Keratinocyte (primary cell): ENCODE measurements at regions not wholly inside any gene's neighbourhood (a gene's known extent, or its start where the extent isn't known, plus 50 kb on each side); places are given as distances from the start of the nearest gene placed in this dataset.
A peak's percentile ranks its signal among the peaks of the same experiment; 100 is the strongest.

Experiments
- DNase-seq: peaks from one replicate; pipeline ENCODE4 v3.0.0-alpha.2; 2011; ENCODE audit warnings: low read depth, missing footprints, low spot score
- FAIRE-seq: peaks from 2 replicates; lab custom pipeline; 2011; peaks lifted over from hg19 to GRCh38; lab: Jason Lieb, UNC
- H2AFZ ChIP-seq: 2 replicates; pipeline ENCODE4 v1.6.0; 2012; ENCODE audit warnings: low read length, control low read depth, inconsistent platforms; ENCODE audit not compliant: control insufficient read depth
- H3K27ac ChIP-seq: 2 replicates; pipeline ENCODE4 v1.5.1; 2011; ENCODE audit warnings: low read length; ENCODE audit not compliant: control insufficient read depth, insufficient read depth
- H3K27me3 ChIP-seq: 3 replicates; pipeline ENCODE4 v1.6.0; 2011; ENCODE audit warnings: low read length; ENCODE audit not compliant: control insufficient read depth, insufficient read depth; ENCODE audit errors: extremely low read depth
- H3K36me3 ChIP-seq, 2 experiments: 2 replicates in 1 of 2; 3 replicates in 1 of 2; pipeline ENCODE4 v1.5.1; 2011; ENCODE audit warnings: low read length in 2 of 2, mild to moderate bottlenecking in 1 of 2; ENCODE audit not compliant: control insufficient read depth in 2 of 2, insufficient read depth in 2 of 2; ENCODE audit errors: extremely low read depth in 1 of 2
- H3K4me1 ChIP-seq: 3 replicates; pipeline ENCODE4 v1.5.1; 2011; ENCODE audit warnings: low read length; ENCODE audit not compliant: control insufficient read depth, insufficient read depth; ENCODE audit errors: extremely low read depth
- H3K4me2 ChIP-seq: 3 replicates; pipeline ENCODE4 v1.6.0; 2011; ENCODE audit warnings: low read depth, low read length; ENCODE audit not compliant: control insufficient read depth, insufficient read depth; ENCODE audit errors: extremely low read depth
- H3K4me3 ChIP-seq, 3 experiments: fragments of 200-600 bp in 1 of 3; sonication (generic) in 1 of 3; 2 replicates in 2 of 3; 3 replicates in 1 of 3; pipeline ENCODE4 v1.5.1; 2011 to 2016; ENCODE audit warnings: low read length in 3 of 3, mild to moderate bottlenecking in 3 of 3, control low read depth in 2 of 3, inconsistent platforms in 1 of 3, low read depth in 1 of 3, mixed read lengths in 1 of 3, mixed run types in 1 of 3, moderate library complexity in 1 of 3; ENCODE audit not compliant: control insufficient read depth in 2 of 3, insufficient read depth in 2 of 3; ENCODE audit errors: extremely low read depth in 1 of 3
- H3K79me2 ChIP-seq: 2 replicates; pipeline ENCODE4 v1.6.0; 2012; ENCODE audit warnings: low read length; ENCODE audit not compliant: control insufficient read depth, insufficient read depth
- H3K9ac ChIP-seq: 3 replicates; pipeline ENCODE4 v1.6.0; 2011; ENCODE audit warnings: low read length; ENCODE audit not compliant: control insufficient read depth, insufficient read depth; ENCODE audit errors: extremely low read depth
- H3K9me1 ChIP-seq: 3 replicates; pipeline ENCODE4 v1.6.0; 2011; ENCODE audit warnings: low read length; ENCODE audit not compliant: control insufficient read depth, insufficient read depth; ENCODE audit errors: extremely low read depth
- H3K9me3 ChIP-seq: 2 replicates; pipeline ENCODE4 v1.5.1; 2012; ENCODE audit warnings: low read depth, low read length; ENCODE audit not compliant: control insufficient read depth
- H4K20me1 ChIP-seq: 3 replicates; pipeline ENCODE4 v1.6.0; 2011; ENCODE audit warnings: low read length; ENCODE audit not compliant: control insufficient read depth, insufficient read depth; ENCODE audit errors: extremely low read depth
- CTCF ChIP-seq, 3 experiments: IDR thresholded peaks in 1 of 3; conservative IDR thresholded peaks in 1 of 3; optimal IDR thresholded peaks in 1 of 3; 2 replicates in 2 of 3; 3 replicates in 1 of 3; pipeline versions ENCODE3 to v1.5.1; 2011; ENCODE audit warnings: low read length in 3 of 3, mild to moderate bottlenecking in 3 of 3, moderate library complexity in 2 of 3, control low read depth in 1 of 3, inconsistent platforms in 1 of 3; ENCODE audit not compliant: insufficient read depth in 2 of 3; ENCODE audit errors: extremely low read depth in 1 of 3
- EZH2 ChIP-seq: IDR thresholded peaks from one replicate; pipeline ENCODE4 v1.6.1; 2012; ENCODE audit warnings: inconsistent platforms, mild to moderate bottlenecking, low read length, moderate library complexity
- dilution Hi-C: fragments of 300-500 bp; cut with MboI; formaldehyde crosslinking; loops from one replicate; pipeline ENCODE4 v1.7.0; 2020; ENCODE audit warnings: low sequenced_read_pairs; ENCODE audit not compliant: extremely low pct_ligation_motif_present

GRCh38 chr5:144060598-144060997, 109.9 kb downstream of the YIPF5 start:
- Histone ChIP-seq H3K9me1 (no peaks in the 10 kb centered on the region), H4K20me1 (no peaks in the 10 kb centered on the region), H3K4me3 (no peak overlapping the region), H3K9ac (no peak overlapping the region), H3K4me2 (no peak overlapping the region), H3K9me3 (no peaks in the 10 kb centered on the region), H2AFZ (no peak overlapping the region), H3K79me2 (no peaks in the 10 kb centered on the region), H3K36me3 (no peaks in the 10 kb centered on the region), H3K27ac (no peak overlapping the region), H3K27me3 (no peaks in the 10 kb centered on the region), H3K4me1 (no peaks in the 10 kb centered on the region)
- DNase-seq (no peak), FAIRE-seq (peak; percentile 55)
- TF ChIP-seq CTCF (optimal IDR thresholded peaks at IDR 0.05 in 1 of 3, IDR thresholded peaks at IDR 0.05 in 1 of 3, conservative IDR thresholded peaks at IDR 0.05 in 1 of 3; ENCODE audit: extremely low read depth in 1 of 3, insufficient read depth in 2 of 3, low read length in 3 of 3) (no peak), EZH2 (no peak)
- dilution Hi-C loops = no loop called here

- H2AFZ ChIP-seq = no peak overlapping the region
- H3K27ac ChIP-seq = no peak overlapping the region
- H3K9me1 ChIP-seq = no peaks in the 10 kb centered on the region
- H3K4me3 ChIP-seq = no peak overlapping the region
- H3K4me1 ChIP-seq = no peaks in the 10 kb centered on the region
- H3K9ac ChIP-seq = no peak overlapping the region
- no peak for FAIRE-seq
- no peaks in the 10 kb centered on the region for H4K20me1 ChIP-seq
- no peaks in the 10 kb centered on the region for H3K27me3 ChIP-seq
- DNase-seq = no peak
- dilution Hi-C loops = no loop called here
- H3K36me3 ChIP-seq = no peaks in the 10 kb centered on the region
- no peaks in the 10 kb centered on the region for H3K79me2 ChIP-seq
- no peak overlapping the region for H3K4me2 ChIP-seq
- TF ChIP-seq CTCF (optimal IDR thresholded peaks at IDR 0.05 in 1 of 3, IDR thresholded peaks at IDR 0.05 in 1 of 3, conservative IDR thresholded peaks at IDR 0.05 in 1 of 3; ENCODE audit: extremely low read depth in 1 of 3, insufficient read depth in 2 of 3, low read length in 3 of 3) = no peak
- no peak for TF ChIP-seq EZH2
- no peaks in the 10 kb centered on the region for H3K9me3 ChIP-seq
Observed at GRCh38 chr5:144065786-144066185, 104.7 kb downstream of the YIPF5 start.
